HCT116 (cell line): ENCODE measurements at regions not wholly inside any gene's neighbourhood (a gene's known extent, or its start where the extent isn't known, plus 50 kb on each side); places are given as distances from the start of the nearest gene placed in this dataset.

ENCODE experiments used
- ATAC-seq: fragments of 200-7000 bp; cut with Tn5 transposase; 2 replicates; pipeline ENCODE4 v1.9.1; 2020; ENCODE audit warnings: mild to moderate bottlenecking, moderate library complexity
- BruUV-seq: library from RNA; stranded (reverse); fragments of 400-500 nt; replicated peaks from 2 replicates; lab custom pipeline; 2021; lab: Mats Ljungman, UMichigan
- CTCF ChIA-PET: fragments of 300-600 bp; sonication (Branson Sonifier 250); formaldehyde crosslinking; loops from one replicate; lab custom pipeline; 2021; ENCODE audit warnings: antibody characterized with exemption; lab: Charles Lee
- POLR2A ChIA-PET: fragments of 300-600, 350-600 bp; sonication (Branson Sonifier 250); formaldehyde crosslinking; loops from one replicate; lab custom pipeline; 2021; ENCODE audit warnings: antibody characterized with exemption; lab: Charles Lee
- RAD21 ChIA-PET, 2 experiments: fragments of 300-600 bp; sonication (Branson Sonifier 250); formaldehyde crosslinking; loops; one replicate each; lab custom pipeline; 2023; ENCODE audit warnings: low total read pairs in 2 of 2; ENCODE audit not compliant: uncharacterized antibody in 2 of 2, unreplicated experiment in 2 of 2, low non-redundant PET in 1 of 2; lab: Charles Lee
- DNase-seq: peaks from one replicate; pipeline ENCODE4 v3.0.0-alpha.2; 2010; ENCODE audit warnings: low read depth, low spot score
- H2AFZ ChIP-seq: fragments of 200-600 bp; shearing (Covaris generic), sonication (generic); 2 replicates; pipeline ENCODE4 v1.6.1; 2017; ENCODE audit warnings: low read depth, mixed run types, mixed read lengths, antibody characterized with exemption, low read length; ENCODE audit not compliant: poor library complexity, severe bottlenecking
- H3K27ac ChIP-seq: 2 replicates; pipeline ENCODE4 v1.5.1; 2012; ENCODE audit warnings: low read depth, low read length
- H3K27me3 ChIP-seq: fragments of 200-600 bp; sonication (generic); 2 replicates; pipeline ENCODE4 v1.6.1; 2016; ENCODE audit warnings: mixed run types, low read length, mixed read lengths; ENCODE audit not compliant: insufficient read depth
- H3K36me3 ChIP-seq, 2 experiments: fragments of 200-500 bp in 1 of 2; fragments of 200-600 bp in 1 of 2; sonication (Bioruptor generic) in 1 of 2; sonication (generic) in 1 of 2; 2 replicates each; pipeline versions ENCODE4 v1.5.1 to v1.6.1; 2014 to 2016; ENCODE audit warnings: low read length in 2 of 2, inconsistent platforms in 1 of 2, mixed read lengths in 1 of 2, mixed run types in 1 of 2; ENCODE audit not compliant: insufficient read depth in 2 of 2, control insufficient read depth in 1 of 2
- H3K4me1 ChIP-seq, 2 experiments: fragments of 200-600 bp in 1 of 2; sonication (generic) in 1 of 2; 2 replicates each; pipeline versions ENCODE4 v1.5.1 to v1.6.1; 2012 to 2017; ENCODE audit warnings: low read length in 2 of 2, inconsistent platforms in 1 of 2, mild to moderate bottlenecking in 1 of 2, mixed read lengths in 1 of 2, mixed run types in 1 of 2, moderate library complexity in 1 of 2; ENCODE audit not compliant: insufficient read depth in 2 of 2, control insufficient read depth in 1 of 2
- H3K4me2 ChIP-seq: fragments of 200-600 bp; sonication (generic); 2 replicates; pipeline ENCODE4 v1.6.1; 2017; ENCODE audit warnings: mixed run types, low read length, mixed read lengths
- H3K4me3 ChIP-seq, 2 experiments: fragments of 200-600 bp in 1 of 2; sonication (generic) in 1 of 2; replicated peaks in 1 of 2; 2 replicates each; pipeline ENCODE4 v1.5.1; 2011 to 2016; ENCODE audit warnings: low read length in 2 of 2, control low read depth in 1 of 2, low read depth in 1 of 2, mild to moderate bottlenecking in 1 of 2, mixed read lengths in 1 of 2, mixed run types in 1 of 2
- H3K79me2 ChIP-seq: fragments of 200-600 bp; sonication (generic); 2 replicates; pipeline ENCODE4 v1.6.1; 2017; ENCODE audit warnings: mild to moderate bottlenecking, mixed run types, low read length, moderate library complexity, mixed read lengths; ENCODE audit not compliant: insufficient read depth
- H3K9ac ChIP-seq: fragments of 200-600 bp; sonication (generic); 2 replicates; pipeline ENCODE4 v1.6.1; 2016; ENCODE audit warnings: low read length, mixed read lengths
- H3K9me2 ChIP-seq: fragments of 200-600 bp; sonication (generic), shearing (Covaris generic); 2 replicates; pipeline ENCODE4 v1.6.1; 2017; ENCODE audit warnings: mixed run types, mild to moderate bottlenecking, moderate library complexity; ENCODE audit not compliant: insufficient read depth
- H3K9me3 ChIP-seq, 2 experiments: fragments of 200-500 bp in 1 of 2; fragments of 200-600 bp in 1 of 2; sonication (Bioruptor generic) in 1 of 2; sonication (generic) in 1 of 2; 2 replicates each; pipeline ENCODE4 v1.6.1; 2014 to 2017; ENCODE audit warnings: low read length in 2 of 2, mixed read lengths in 2 of 2, inconsistent platforms in 1 of 2, low read depth in 1 of 2, mild to moderate bottlenecking in 1 of 2, mixed run types in 1 of 2, moderate library complexity in 1 of 2; ENCODE audit not compliant: control insufficient read depth in 1 of 2, insufficient read depth in 1 of 2
- H4K20me1 ChIP-seq: fragments of 200-600 bp; sonication (generic), shearing (Covaris generic); 2 replicates; pipeline ENCODE4 v1.6.1; 2017; ENCODE audit warnings: mixed run types, mild to moderate bottlenecking, moderate library complexity; ENCODE audit not compliant: insufficient read depth
- POLR2A ChIP-seq: IDR thresholded peaks from 2 replicates; pipeline ENCODE4 v1.7.0; 2011; ENCODE audit warnings: borderline replicate concordance; ENCODE audit not compliant: insufficient read depth, insufficient read length; ENCODE audit errors: extremely low read depth
- TCF7L2 ChIP-seq: IDR thresholded peaks from 2 replicates; pipeline ENCODE4 v1.7.0; 2011; ENCODE audit warnings: borderline replicate concordance, inconsistent platforms; ENCODE audit not compliant: insufficient read depth, insufficient read length; ENCODE audit errors: extremely low read depth
- intact Hi-C: fragments of 100-400 bp; cut with micrococcal nuclease; formaldehyde crosslinking; loops from 2 replicates; pipeline ENCODE4 v1.10.0; 2022
- TF ChIP-seq, protein P1 (sequence below): IDR thresholded peaks from 2 replicates; pipeline ENCODE4 v1.6.1; 2012
- TF ChIP-seq, protein P2 (sequence below): IDR thresholded peaks from 2 replicates; pipeline ENCODE4 v1.6.1; 2012; ENCODE audit warnings: low read depth

DNA sequence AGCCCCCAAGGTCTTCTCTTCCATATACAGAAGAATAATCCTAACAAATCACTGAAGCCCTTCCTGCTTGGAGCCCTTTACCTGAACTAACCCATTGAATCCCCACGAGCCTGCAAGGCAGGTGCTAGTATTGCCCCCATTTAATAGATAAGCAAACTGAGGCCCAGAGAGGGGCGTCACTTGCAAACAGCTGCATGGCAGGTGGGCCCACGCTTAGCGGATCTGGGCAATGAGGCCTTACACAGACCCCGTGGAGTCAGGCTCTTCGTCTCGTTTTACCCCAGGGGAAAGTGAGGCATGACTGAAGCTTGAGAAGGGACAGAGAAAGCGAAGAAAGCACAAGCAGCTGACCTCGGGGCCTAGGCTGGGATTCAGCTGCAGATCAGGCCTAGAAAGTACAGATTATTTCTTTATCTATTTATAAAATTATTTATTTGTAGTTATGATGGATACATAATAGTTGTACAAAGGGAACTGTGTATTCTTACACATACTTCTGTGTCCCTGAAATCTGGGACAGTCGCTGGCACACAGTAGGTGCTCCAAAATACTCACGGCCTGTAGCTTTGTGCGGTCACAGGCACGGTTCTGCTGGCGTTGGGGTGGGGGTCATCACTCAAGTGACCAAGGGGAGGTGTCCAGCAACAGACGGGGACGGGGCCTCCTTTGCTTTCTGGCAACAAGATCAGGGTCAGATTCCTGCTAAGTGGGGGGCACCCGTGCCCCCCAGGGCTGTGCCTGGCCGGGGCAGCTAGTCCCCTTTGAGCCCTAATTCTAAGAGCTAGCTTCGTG, 223.2 kb upstream of the GSE1 start:
- no peak for TF ChIP-seq TCF7L2
- TF ChIP-seq POLR2A: no peak
- TF ChIP-seq, protein P1, sequence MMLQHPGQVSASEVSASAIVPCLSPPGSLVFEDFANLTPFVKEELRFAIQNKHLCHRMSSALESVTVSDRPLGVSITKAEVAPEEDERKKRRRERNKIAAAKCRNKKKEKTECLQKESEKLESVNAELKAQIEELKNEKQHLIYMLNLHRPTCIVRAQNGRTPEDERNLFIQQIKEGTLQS: no peak
- TF ChIP-seq, protein P2, sequence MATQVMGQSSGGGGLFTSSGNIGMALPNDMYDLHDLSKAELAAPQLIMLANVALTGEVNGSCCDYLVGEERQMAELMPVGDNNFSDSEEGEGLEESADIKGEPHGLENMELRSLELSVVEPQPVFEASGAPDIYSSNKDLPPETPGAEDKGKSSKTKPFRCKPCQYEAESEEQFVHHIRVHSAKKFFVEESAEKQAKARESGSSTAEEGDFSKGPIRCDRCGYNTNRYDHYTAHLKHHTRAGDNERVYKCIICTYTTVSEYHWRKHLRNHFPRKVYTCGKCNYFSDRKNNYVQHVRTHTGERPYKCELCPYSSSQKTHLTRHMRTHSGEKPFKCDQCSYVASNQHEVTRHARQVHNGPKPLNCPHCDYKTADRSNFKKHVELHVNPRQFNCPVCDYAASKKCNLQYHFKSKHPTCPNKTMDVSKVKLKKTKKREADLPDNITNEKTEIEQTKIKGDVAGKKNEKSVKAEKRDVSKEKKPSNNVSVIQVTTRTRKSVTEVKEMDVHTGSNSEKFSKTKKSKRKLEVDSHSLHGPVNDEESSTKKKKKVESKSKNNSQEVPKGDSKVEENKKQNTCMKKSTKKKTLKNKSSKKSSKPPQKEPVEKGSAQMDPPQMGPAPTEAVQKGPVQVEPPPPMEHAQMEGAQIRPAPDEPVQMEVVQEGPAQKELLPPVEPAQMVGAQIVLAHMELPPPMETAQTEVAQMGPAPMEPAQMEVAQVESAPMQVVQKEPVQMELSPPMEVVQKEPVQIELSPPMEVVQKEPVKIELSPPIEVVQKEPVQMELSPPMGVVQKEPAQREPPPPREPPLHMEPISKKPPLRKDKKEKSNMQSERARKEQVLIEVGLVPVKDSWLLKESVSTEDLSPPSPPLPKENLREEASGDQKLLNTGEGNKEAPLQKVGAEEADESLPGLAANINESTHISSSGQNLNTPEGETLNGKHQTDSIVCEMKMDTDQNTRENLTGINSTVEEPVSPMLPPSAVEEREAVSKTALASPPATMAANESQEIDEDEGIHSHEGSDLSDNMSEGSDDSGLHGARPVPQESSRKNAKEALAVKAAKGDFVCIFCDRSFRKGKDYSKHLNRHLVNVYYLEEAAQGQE: no peak
- TF ChIP-seq, all 23 proteins: peak for 0
- H3K9me2 ChIP-seq: no peaks in the 10 kb centered on the region
- intact Hi-C loops: loop anchor here (10.0 kb wide), 1 partner anchor 275 kb away; the partner anchor contains the start of gene CIBAR2
- no peaks in the 10 kb centered on the region for H4K20me1 ChIP-seq
- no peaks in the 10 kb centered on the region for H3K27me3 ChIP-seq
- ChIA-PET RAD21 (no interaction called here), CTCF (interaction anchor here (0.6 to 2.9 kb wide), 9 partner anchors 13 to 712 kb away, joined by 3 to 14 read pairs (median 4); no protein-coding TSS in a partner anchor), POLR2A (interaction anchor here (1.2 kb wide), 1 partner anchor 59 kb away, joined by 3 read pairs; no protein-coding TSS in a partner anchor)
- no peaks in the 10 kb centered on the region for H3K36me3 ChIP-seq
- H3K9ac ChIP-seq: no peak overlapping the region
- ATAC-seq: no peak
- H2AFZ ChIP-seq: no peak overlapping the region
- no peak overlapping the region for H3K27ac ChIP-seq
- no peak for DNase-seq
- H3K4me3 ChIP-seq: no peak overlapping the region
- peak overlapping the region; percentile 54 for H3K4me2 ChIP-seq
- no peaks in the 10 kb centered on the region for H3K9me3 ChIP-seq
- no peaks in the 10 kb centered on the region for H3K79me2 ChIP-seq
- no TSS peak for BruUV-seq
- peaks cover 34 to 39% of the 10 kb centered on the region in 2 experiments for H3K4me1 ChIP-seq
